ENCODE measurements at regions not wholly inside any gene's neighbourhood (a gene's known extent, or its start where the extent isn't known, plus 50 kb on each side); places are given as distances from the start of the nearest gene placed in this dataset.

DNA sequence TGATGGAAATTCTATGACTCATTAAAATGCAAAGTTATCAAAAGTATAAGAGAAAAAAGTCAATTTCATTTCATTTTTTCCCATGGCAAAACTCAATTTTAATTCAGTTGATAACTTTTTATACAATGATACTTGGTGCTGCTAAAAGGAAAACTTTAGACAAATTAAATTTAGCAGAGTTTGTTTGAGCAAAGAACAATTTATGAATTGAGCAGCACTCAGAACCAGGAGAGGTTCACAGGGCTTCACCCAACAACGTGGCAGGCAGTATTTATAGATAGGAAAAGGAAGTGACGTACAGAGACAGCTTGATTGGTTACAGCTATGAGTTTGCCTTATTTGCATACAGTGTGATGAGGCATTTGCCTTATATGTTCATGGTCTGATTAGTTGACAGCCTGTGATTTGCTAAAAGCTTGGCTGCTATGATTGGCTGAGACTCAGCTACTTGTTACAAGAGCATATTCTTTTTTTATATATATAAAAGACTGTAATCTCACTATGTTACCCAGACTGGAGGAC, 157.2 kb upstream of the CELF2 start:
- no peak overlapping the region for H3K4me3 ChIP-seq (ENCODE audit: low read depth, low read length)
- H3K9me3 ChIP-seq (ENCODE audit: control insufficient read depth in 2 of 2, low read length in 2 of 2): no peaks in the 10 kb centered on the region
- H3K27ac Mint-ChIP-seq: no peak overlapping the region
- H3K27me3 ChIP-seq (ENCODE audit: control insufficient read depth, insufficient read depth, low read length): peaks cover 3% of the 10 kb centered on the region
- H3K4me1 Mint-ChIP-seq: peaks cover 0 to 2% (median 0%) of the 10 kb centered on the region in 4 donors
- H3K4me1 ChIP-seq (ENCODE audit: control insufficient read depth, insufficient read depth, low read length, poor library complexity, severe bottlenecking): no peaks in the 10 kb centered on the region
- ATAC-seq (ENCODE audit: low read depth in 2 of 2) (no peak), DNase-seq (no peak)
- peaks cover 0 to 4% (median 0%) of the 10 kb centered on the region in 7 donors for H3K9me3 Mint-ChIP-seq
- no peaks in the 10 kb centered on the region for H3K36me3 Mint-ChIP-seq
- H3K4me3 Mint-ChIP-seq: no peak overlapping the region
- H3K36me3 ChIP-seq (ENCODE audit: control insufficient read depth, insufficient read depth, low read length): no peaks in the 10 kb centered on the region
- H3K27ac ChIP-seq (ENCODE audit: insufficient read depth, low read length, poor library complexity, severe bottlenecking): no peak overlapping the region
- peaks cover 15% of the 10 kb centered on the region for H3K27me3 Mint-ChIP-seq

DNA sequence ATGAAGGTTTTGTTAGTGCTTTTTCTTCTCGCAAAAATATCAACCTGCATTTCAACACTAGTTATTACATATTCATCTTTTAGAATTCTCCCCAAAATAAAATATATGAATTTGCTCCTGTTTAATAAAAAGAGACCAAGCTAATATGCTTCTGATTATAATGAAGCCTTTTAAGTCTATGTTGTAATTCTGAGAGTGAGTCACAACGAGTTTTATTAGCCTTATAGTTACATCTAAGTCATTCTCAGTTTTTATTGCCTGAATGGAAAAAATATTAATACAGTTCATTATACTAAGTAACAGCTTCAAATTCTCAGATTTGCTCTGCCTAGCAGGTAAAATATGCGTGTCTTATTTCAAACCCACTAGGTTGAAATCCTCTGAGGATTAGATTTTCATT, 152.4 kb upstream of the CELF2 start:
- no peak for ATAC-seq (ENCODE audit: low read depth in 2 of 2)
- Mint-ChIP-seq H3K27ac (no peak overlapping the region), H3K9me3 (peaks cover 0 to 4% (median 0%) of the 10 kb centered on the region in 7 donors), H3K4me3 (no peak overlapping the region), H3K36me3 (no peaks in the 10 kb centered on the region), H3K27me3 (peaks cover 6% of the 10 kb centered on the region), H3K4me1 (peaks cover 0 to 4% (median 0%) of the 10 kb centered on the region in 4 donors)
- no peaks in the 10 kb centered on the region for H3K27me3 ChIP-seq (ENCODE audit: control insufficient read depth, insufficient read depth, low read length)
- H3K4me3 ChIP-seq (ENCODE audit: low read depth, low read length): no peak overlapping the region
- no peak for DNase-seq
- no peaks in the 10 kb centered on the region for H3K4me1 ChIP-seq (ENCODE audit: control insufficient read depth, insufficient read depth, low read length, poor library complexity, severe bottlenecking)
- H3K27ac ChIP-seq (ENCODE audit: insufficient read depth, low read length, poor library complexity, severe bottlenecking): no peak overlapping the region
- no peaks in the 10 kb centered on the region for H3K9me3 ChIP-seq (ENCODE audit: control insufficient read depth in 2 of 2, low read length in 2 of 2)
- H3K36me3 ChIP-seq (ENCODE audit: control insufficient read depth, insufficient read depth, low read length): no peaks in the 10 kb centered on the region

DNA sequence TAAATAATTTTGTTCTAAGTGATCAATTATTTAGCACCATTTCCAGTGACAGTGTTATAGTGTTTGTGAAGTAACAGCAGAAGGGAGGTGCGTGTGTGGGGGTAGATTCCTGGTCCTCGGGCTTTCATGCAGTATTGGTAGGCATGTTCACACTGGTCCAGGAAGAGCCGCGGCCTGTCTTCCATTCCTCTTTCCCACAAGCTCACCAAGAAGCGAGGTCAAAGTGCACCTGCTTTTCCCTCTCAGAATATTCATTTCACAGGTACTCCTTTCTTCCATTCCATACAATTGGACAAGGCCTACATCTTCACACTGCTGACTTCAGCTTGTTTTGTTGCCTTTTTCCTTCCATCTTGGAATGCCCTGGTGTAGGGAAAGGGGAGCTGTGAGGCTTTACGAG, 151.8 kb upstream of the CELF2 start:
- Mint-ChIP-seq H3K4me1 (peaks cover 0 to 2% (median 0%) of the 10 kb centered on the region in 4 donors), H3K36me3 (no peaks in the 10 kb centered on the region), H3K9me3 (peaks cover 0 to 4% (median 0%) of the 10 kb centered on the region in 7 donors), H3K27me3 (peaks cover 6% of the 10 kb centered on the region), H3K4me3 (no peak overlapping the region), H3K27ac (no peak overlapping the region)
- no peak overlapping the region for H3K4me3 ChIP-seq (ENCODE audit: low read depth, low read length)
- no peaks in the 10 kb centered on the region for H3K9me3 ChIP-seq (ENCODE audit: control insufficient read depth in 2 of 2, low read length in 2 of 2)
- no peak for DNase-seq
- no peaks in the 10 kb centered on the region for H3K4me1 ChIP-seq (ENCODE audit: control insufficient read depth, insufficient read depth, low read length, poor library complexity, severe bottlenecking)
- H3K36me3 ChIP-seq (ENCODE audit: control insufficient read depth, insufficient read depth, low read length): no peaks in the 10 kb centered on the region
- ATAC-seq (ENCODE audit: low read depth in 2 of 2): no peak
- H3K27me3 ChIP-seq (ENCODE audit: control insufficient read depth, insufficient read depth, low read length): no peaks in the 10 kb centered on the region
- no peak overlapping the region for H3K27ac ChIP-seq (ENCODE audit: insufficient read depth, low read length, poor library complexity, severe bottlenecking)

DNA sequence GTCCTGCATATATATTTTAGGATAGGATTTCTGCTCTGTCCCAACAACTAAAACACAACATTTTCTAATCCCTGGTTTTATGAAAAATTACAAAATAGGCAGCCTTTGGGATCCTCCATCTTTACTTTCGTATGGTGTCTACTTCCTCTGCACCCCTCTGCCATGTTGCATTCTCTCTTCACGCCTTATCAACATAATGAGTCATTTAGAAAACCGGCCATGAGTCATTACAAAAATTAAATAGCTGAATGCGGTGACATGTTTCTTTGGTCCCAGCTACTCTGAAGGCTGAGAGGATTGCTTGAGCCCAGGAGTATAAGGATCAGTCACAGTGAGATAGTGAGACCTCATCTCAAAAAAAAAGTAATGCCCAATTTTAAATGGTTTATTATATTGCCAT, 148.1 kb upstream of the CELF2 start:
- Histone ChIP-seq H3K4me3 (ENCODE audit: low read depth, low read length) (no peak overlapping the region), H3K27ac (ENCODE audit: insufficient read depth, low read length, poor library complexity, severe bottlenecking) (no peak overlapping the region), H3K27me3 (ENCODE audit: control insufficient read depth, insufficient read depth, low read length) (peaks cover 5% of the 10 kb centered on the region), H3K9me3 (ENCODE audit: control insufficient read depth in 2 of 2, low read length in 2 of 2) (no peaks in the 10 kb centered on the region), H3K4me1 (ENCODE audit: control insufficient read depth, insufficient read depth, low read length, poor library complexity, severe bottlenecking) (no peaks in the 10 kb centered on the region), H3K36me3 (ENCODE audit: control insufficient read depth, insufficient read depth, low read length) (no peaks in the 10 kb centered on the region)
- ATAC-seq (ENCODE audit: low read depth in 2 of 2) (no peak), DNase-seq (peak in 1 of 3 donors; percentile 17)
- Mint-ChIP-seq H3K9me3 (peaks cover 0 to 4% (median 0%) of the 10 kb centered on the region in 7 donors), H3K4me1 (peaks cover 0 to 2% (median 0%) of the 10 kb centered on the region in 4 donors), H3K4me3 (no peak overlapping the region), H3K36me3 (no peaks in the 10 kb centered on the region), H3K27me3 (peaks cover 13% of the 10 kb centered on the region), H3K27ac (no peak overlapping the region)

DNA sequence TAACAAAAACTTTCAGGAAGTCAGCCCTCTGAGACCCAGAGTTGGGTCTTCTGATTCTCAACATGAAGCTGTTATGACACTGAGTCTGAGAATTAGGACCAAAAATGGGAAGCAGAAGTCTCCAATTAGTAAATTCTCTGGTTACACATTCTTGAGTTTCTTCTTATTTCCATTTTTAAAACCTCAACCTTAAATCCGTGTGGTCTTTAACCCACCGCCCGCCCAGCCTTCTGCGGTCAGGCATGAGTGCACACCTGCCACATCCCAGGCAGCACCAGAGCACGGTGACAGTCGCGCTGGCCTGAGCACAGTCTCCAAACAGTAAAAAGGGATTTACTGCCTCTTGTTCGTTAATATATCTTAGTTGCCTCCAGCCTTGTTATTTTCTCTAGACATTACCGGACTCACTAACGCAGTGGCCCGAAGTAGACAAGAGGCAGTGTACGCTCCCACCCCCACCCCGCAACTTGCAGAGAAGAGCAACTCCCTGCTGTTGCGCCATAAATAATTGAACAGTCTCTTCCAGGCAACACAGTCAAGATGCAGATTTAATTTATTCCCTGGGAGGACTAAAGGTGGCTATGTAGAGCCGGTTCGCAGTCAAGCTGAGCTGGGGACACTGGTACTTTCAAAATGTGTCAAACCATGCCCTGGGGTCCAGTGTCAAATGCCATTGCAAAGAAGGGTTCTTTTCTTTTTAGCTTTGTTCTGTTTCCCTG, 147.0 kb upstream of the CELF2 start:
- Mint-ChIP-seq H3K4me1 (peaks cover 0 to 2% (median 0%) of the 10 kb centered on the region in 4 donors), H3K9me3 (peaks cover 0 to 4% (median 0%) of the 10 kb centered on the region in 7 donors), H3K27me3 (peaks cover 13% of the 10 kb centered on the region), H3K27ac (no peak overlapping the region), H3K4me3 (no peak overlapping the region), H3K36me3 (no peaks in the 10 kb centered on the region)
- Histone ChIP-seq H3K4me3 (ENCODE audit: low read depth, low read length) (no peak overlapping the region), H3K36me3 (ENCODE audit: control insufficient read depth, insufficient read depth, low read length) (no peaks in the 10 kb centered on the region), H3K27me3 (ENCODE audit: control insufficient read depth, insufficient read depth, low read length) (peaks cover 5% of the 10 kb centered on the region), H3K27ac (ENCODE audit: insufficient read depth, low read length, poor library complexity, severe bottlenecking) (no peak overlapping the region), H3K9me3 (ENCODE audit: control insufficient read depth in 2 of 2, low read length in 2 of 2) (no peaks in the 10 kb centered on the region), H3K4me1 (ENCODE audit: control insufficient read depth, insufficient read depth, low read length, poor library complexity, severe bottlenecking) (no peaks in the 10 kb centered on the region)
- no peak for DNase-seq
- ATAC-seq (ENCODE audit: low read depth in 2 of 2): no peak

DNA sequence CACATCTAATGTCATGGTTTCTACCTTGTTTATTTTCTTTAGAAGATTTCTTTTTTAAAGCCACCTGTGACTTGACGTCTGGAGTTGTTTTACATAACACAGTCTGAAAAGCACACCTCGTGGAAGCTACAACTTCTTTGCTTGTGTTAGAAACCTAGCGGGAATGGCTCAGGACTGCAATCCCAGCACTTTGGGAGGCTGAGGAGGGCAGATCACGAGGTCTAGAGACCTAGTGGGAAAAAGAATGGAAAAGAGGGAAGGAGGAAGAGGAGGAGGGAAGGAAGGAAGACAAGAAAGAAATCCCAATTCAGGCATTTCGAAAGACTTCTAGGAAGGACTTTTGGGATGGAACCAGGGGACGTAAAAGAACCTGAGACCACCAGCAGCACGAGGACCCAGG, 146.3 kb upstream of the CELF2 start:
- no peak for ATAC-seq (ENCODE audit: low read depth in 2 of 2)
- Mint-ChIP-seq H3K27ac (no peak overlapping the region), H3K36me3 (no peaks in the 10 kb centered on the region), H3K4me3 (no peak overlapping the region), H3K9me3 (peaks cover 0 to 4% (median 0%) of the 10 kb centered on the region in 7 donors), H3K4me1 (peaks cover 0 to 2% (median 0%) of the 10 kb centered on the region in 4 donors), H3K27me3 (peaks cover 16% of the 10 kb centered on the region)
- DNase-seq: no peak
- H3K27ac ChIP-seq (ENCODE audit: insufficient read depth, low read length, poor library complexity, severe bottlenecking): no peak overlapping the region
- H3K36me3 ChIP-seq (ENCODE audit: control insufficient read depth, insufficient read depth, low read length): no peaks in the 10 kb centered on the region
- H3K9me3 ChIP-seq (ENCODE audit: control insufficient read depth in 2 of 2, low read length in 2 of 2): no peaks in the 10 kb centered on the region
- no peaks in the 10 kb centered on the region for H3K4me1 ChIP-seq (ENCODE audit: control insufficient read depth, insufficient read depth, low read length, poor library complexity, severe bottlenecking)
- H3K27me3 ChIP-seq (ENCODE audit: control insufficient read depth, insufficient read depth, low read length): peaks cover 5% of the 10 kb centered on the region
- no peak overlapping the region for H3K4me3 ChIP-seq (ENCODE audit: low read depth, low read length)

DNA sequence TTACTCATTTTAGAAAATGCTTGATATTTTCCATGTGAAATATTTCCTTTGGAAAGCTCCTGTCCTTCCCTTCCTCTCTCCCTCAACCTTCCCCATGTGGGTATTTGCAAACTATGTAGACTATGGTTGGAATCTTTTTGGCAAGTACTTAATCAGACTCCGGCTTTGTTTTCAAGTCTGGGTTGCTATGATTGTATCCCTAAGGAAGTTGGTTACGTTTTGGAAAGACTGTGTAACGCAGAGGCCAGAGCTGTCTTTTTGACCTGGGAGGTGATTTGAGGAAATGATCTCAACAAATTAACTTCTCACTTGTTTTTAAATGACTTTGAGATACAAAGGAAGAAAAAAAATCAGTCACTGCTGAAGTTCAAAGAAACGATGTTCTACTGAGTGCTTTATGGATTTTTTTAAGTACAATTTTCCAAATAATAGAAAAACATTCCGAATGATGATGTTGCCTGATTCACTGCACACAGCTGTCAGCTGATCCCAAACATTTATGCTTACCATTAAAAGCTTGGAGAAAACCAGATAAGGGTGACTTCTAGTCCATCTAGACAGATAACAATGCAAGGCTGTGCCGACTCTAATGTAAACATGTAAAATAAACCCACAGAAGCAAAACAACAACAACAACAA, 145.5 kb upstream of the CELF2 start:
- H3K4me1 ChIP-seq (ENCODE audit: control insufficient read depth, insufficient read depth, low read length, poor library complexity, severe bottlenecking): no peaks in the 10 kb centered on the region
- Mint-ChIP-seq H3K4me1 (peaks cover 0 to 2% (median 0%) of the 10 kb centered on the region in 4 donors), H3K9me3 (peaks cover 0 to 4% (median 0%) of the 10 kb centered on the region in 7 donors), H3K36me3 (no peaks in the 10 kb centered on the region), H3K4me3 (no peak overlapping the region), H3K27ac (peak overlapping the region in 1 of 3 donors; percentile 33), H3K27me3 (peaks cover 16% of the 10 kb centered on the region)
- ATAC-seq (ENCODE audit: low read depth in 2 of 2) (no peak), DNase-seq (no peak)
- H3K36me3 ChIP-seq (ENCODE audit: control insufficient read depth, insufficient read depth, low read length): no peaks in the 10 kb centered on the region
- no peak overlapping the region for H3K4me3 ChIP-seq (ENCODE audit: low read depth, low read length)
- peaks cover 5% of the 10 kb centered on the region for H3K27me3 ChIP-seq (ENCODE audit: control insufficient read depth, insufficient read depth, low read length)
- no peaks in the 10 kb centered on the region for H3K9me3 ChIP-seq (ENCODE audit: control insufficient read depth in 2 of 2, low read length in 2 of 2)
- H3K27ac ChIP-seq (ENCODE audit: insufficient read depth, low read length, poor library complexity, severe bottlenecking): no peak overlapping the region
